Retinal pigment epithelial cell (primary cell): ENCODE measurements at regions not wholly inside any gene's neighbourhood (a gene's known extent, or its start where the extent isn't known, plus 50 kb on each side); places are given as distances from the start of the nearest gene placed in this dataset.

Experiments used
- DNase-seq: peaks from one replicate; pipeline ENCODE4 v3.0.0-alpha.2; 2010; ENCODE audit warnings: low read depth
- H3K4me3 ChIP-seq: 2 replicates; pipeline ENCODE4 v1.5.1; 2011; ENCODE audit warnings: mild to moderate bottlenecking, low read length, control low read depth, moderate library complexity
- CTCF ChIP-seq: conservative IDR thresholded peaks from 2 replicates; pipeline ENCODE4 v1.5.1; 2011; ENCODE audit warnings: low read depth, low read length, control low read depth, inconsistent platforms

- no peak for DNase-seq
- TF ChIP-seq CTCF, result no peak
- no peak overlapping the region for H3K4me3 ChIP-seq
Measured at GRCh38 chr11:19644316-19644715, 68.3 kb upstream of the NAV2 start.

- DNase-seq, result no peak
- TF ChIP-seq CTCF, result no peak
- no peak overlapping the region for H3K4me3 ChIP-seq
Measured at GRCh38 chr11:19642185-19643158, 70.2 kb upstream of the NAV2 start.

GRCh38 chr11:19639603-19640105 lies 73.0 kb upstream of the NAV2 start:
- DNase-seq, result no peak
- TF ChIP-seq CTCF, result no peak
- H3K4me3 ChIP-seq, result no peak overlapping the region

GRCh38 chr11:19635332-19635731 lies 77.3 kb upstream of the NAV2 start:
- DNase-seq, result no peak
- no peak for TF ChIP-seq CTCF
- no peak overlapping the region for H3K4me3 ChIP-seq

GRCh38 chr11:19633276-19633675 lies 79.4 kb upstream of the NAV2 start:
- DNase-seq, result no peak
- TF ChIP-seq CTCF, result no peak
- H3K4me3 ChIP-seq, result no peak overlapping the region

GRCh38 chr11:19632499-19632834 lies 80.2 kb upstream of the NAV2 start:
- H3K4me3 ChIP-seq, result no peak overlapping the region
- no peak for TF ChIP-seq CTCF
- DNase-seq, result no peak
